ENCODE measurements at regions not wholly inside any gene's neighbourhood (a gene's known extent, or its start where the extent isn't known, plus 50 kb on each side); places are given as distances from the start of the nearest gene placed in this dataset.

DNA sequence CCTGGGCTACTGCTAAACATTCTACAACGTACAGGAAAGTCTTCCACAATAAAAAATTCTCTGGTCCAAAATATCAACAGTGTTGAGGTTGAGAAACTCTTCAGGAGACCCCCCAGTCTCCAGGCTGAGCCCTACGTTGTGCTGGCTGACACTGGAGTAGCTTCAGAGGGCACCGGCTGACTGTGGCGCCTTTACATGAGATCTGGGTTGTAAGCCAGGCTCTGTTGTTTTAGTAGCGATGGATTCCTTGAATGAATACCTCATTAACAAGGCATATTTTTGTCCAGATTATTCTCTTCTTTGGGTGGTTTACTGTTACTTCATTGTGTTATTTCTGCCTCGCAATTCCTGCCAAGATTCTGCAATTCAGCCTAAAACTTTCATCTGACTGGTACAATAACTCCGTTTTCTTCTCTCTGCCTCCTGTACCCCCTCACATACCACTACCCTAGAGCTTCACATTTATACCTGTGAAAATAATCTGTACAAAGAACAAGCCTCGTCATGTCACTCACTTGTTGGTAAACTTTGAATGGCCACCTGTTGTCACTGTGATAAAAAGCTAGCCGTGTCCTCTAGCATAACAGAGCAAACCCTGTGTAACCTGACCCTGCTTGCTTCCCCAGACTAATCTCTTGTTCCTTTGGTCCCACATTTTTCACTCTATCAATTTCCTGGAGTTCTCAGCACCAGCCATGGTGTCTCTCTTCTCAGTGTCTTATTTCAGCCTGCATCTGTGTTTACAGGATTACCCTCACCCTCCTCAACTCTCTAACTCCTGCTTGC lies 1476.1 kb upstream of the TENM3 start:
- 58% methylated on average over 7 of the region's 9 CpGs for WGBS

DNA sequence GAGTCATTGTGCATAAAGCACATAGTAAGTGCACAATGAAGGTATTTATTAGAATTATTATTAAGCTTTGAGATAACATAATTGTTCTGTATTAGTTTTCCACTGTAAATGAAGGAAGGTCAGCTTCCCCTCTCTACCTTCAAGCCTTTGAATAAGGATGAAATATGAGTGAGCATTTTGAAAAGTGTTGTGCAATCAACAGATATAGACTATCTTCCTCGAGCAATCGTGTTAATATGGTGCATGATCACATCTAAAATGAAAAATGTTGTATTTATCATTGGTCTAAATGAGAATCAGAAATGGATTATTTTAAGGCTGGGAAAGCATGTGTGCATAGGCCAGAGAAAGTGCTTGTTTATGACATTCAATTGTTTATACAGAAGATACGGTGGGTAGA lies 1474.6 kb upstream of the TENM3 start:
- Histone ChIP-seq H3K27me3 (ENCODE audit: control insufficient read depth in 1 of 2, insufficient read depth in 1 of 2, low read length in 2 of 2) (no peaks in the 10 kb centered on the region), H2AFZ (ENCODE audit: low read depth, low read length) (no peak overlapping the region), H4K91ac (ENCODE audit: low read length) (no peak overlapping the region), H2BK5ac (ENCODE audit: low read depth, low read length, poor library complexity, severe bottlenecking) (no peak overlapping the region), H3K4me1 (ENCODE audit: control insufficient read depth, insufficient read depth, low read depth, low read length) (no peaks in the 10 kb centered on the region), H3K4me2 (ENCODE audit: low read length, poor library complexity, severe bottlenecking) (no peak overlapping the region), H3K18ac (ENCODE audit: low read depth in 1 of 2, low read length in 2 of 2) (no peak overlapping the region), H3K36me3 (ENCODE audit: control insufficient read depth in 1 of 2, insufficient read depth in 2 of 2, low read depth in 1 of 2, low read length in 2 of 2) (no peaks in the 10 kb centered on the region), H2BK120ac (ENCODE audit: low read depth, low read length) (no peak overlapping the region), H3K9me3 (ENCODE audit: control insufficient read depth, low read length) (no peaks in the 10 kb centered on the region), H2BK12ac (ENCODE audit: low read length in 2 of 2) (no peak overlapping the region), H2AK5ac (ENCODE audit: low read length, severe bottlenecking) (no peak overlapping the region), H2BK15ac (ENCODE audit: low read depth, poor library complexity, severe bottlenecking) (no peak overlapping the region), H3K9ac (ENCODE audit: low read length) (no peak overlapping the region), H3K23ac (ENCODE audit: low read length in 2 of 2) (no peak overlapping the region), H3K4me3 (ENCODE audit: insufficient read depth in 1 of 2, low read depth in 1 of 2, low read length in 2 of 2) (no peak overlapping the region), H3K14ac (ENCODE audit: low read length in 2 of 2) (no peak overlapping the region), H3K79me1 (replicated peaks; ENCODE audit: low read length, poor library complexity, severe bottlenecking) (no peaks in the 10 kb centered on the region), H4K8ac (ENCODE audit: low read length) (no peak overlapping the region), H3K27ac (ENCODE audit: low read length, poor library complexity, severe bottlenecking) (no peak overlapping the region), H3K4ac (ENCODE audit: low read depth in 1 of 2, low read length in 2 of 2) (no peak overlapping the region)
- DNase-seq: no peak
- WGBS: 80% methylated on average over 3 of the region's 3 CpGs

More for the DNA sequence above, 1476.1 kb upstream of the TENM3 start:
- H3K4ac ChIP-seq (ENCODE audit: low read depth in 1 of 2, low read length in 2 of 2): no peak overlapping the region
- no peak overlapping the region for H4K91ac ChIP-seq (ENCODE audit: low read length)
- no peak overlapping the region for H2BK120ac ChIP-seq (ENCODE audit: low read depth, low read length)
- no peak overlapping the region for H3K4me2 ChIP-seq (ENCODE audit: low read length, poor library complexity, severe bottlenecking)
- H3K4me3 ChIP-seq (ENCODE audit: insufficient read depth in 1 of 2, low read depth in 1 of 2, low read length in 2 of 2): no peak overlapping the region
- H3K27me3 ChIP-seq (ENCODE audit: control insufficient read depth in 1 of 2, insufficient read depth in 1 of 2, low read length in 2 of 2): no peaks in the 10 kb centered on the region
- no peak overlapping the region for H3K23ac ChIP-seq (ENCODE audit: low read length in 2 of 2)
- no peak overlapping the region for H3K14ac ChIP-seq (ENCODE audit: low read length in 2 of 2)
- no peak overlapping the region for H3K18ac ChIP-seq (ENCODE audit: low read depth in 1 of 2, low read length in 2 of 2)
- H3K4me1 ChIP-seq (ENCODE audit: control insufficient read depth, insufficient read depth, low read depth, low read length): no peaks in the 10 kb centered on the region
- no peak overlapping the region for H3K9ac ChIP-seq (ENCODE audit: low read length)
- H4K8ac ChIP-seq (ENCODE audit: low read length): no peak overlapping the region
- no peaks in the 10 kb centered on the region for H3K36me3 ChIP-seq (ENCODE audit: control insufficient read depth in 1 of 2, insufficient read depth in 2 of 2, low read depth in 1 of 2, low read length in 2 of 2)
- H2BK5ac ChIP-seq (ENCODE audit: low read depth, low read length, poor library complexity, severe bottlenecking): no peak overlapping the region
- H2AFZ ChIP-seq (ENCODE audit: low read depth, low read length): no peak overlapping the region
- H2BK12ac ChIP-seq (ENCODE audit: low read length in 2 of 2): no peak overlapping the region
- no peak overlapping the region for H3K27ac ChIP-seq (ENCODE audit: low read length, poor library complexity, severe bottlenecking)
- no peak for DNase-seq
- H3K79me1 ChIP-seq (replicated peaks; ENCODE audit: low read length, poor library complexity, severe bottlenecking): no peaks in the 10 kb centered on the region
- no peaks in the 10 kb centered on the region for H3K9me3 ChIP-seq (ENCODE audit: control insufficient read depth, low read length)
- H2AK5ac ChIP-seq (ENCODE audit: low read length, severe bottlenecking): no peak overlapping the region
- H2BK15ac ChIP-seq (ENCODE audit: low read depth, poor library complexity, severe bottlenecking): no peak overlapping the region

DNA sequence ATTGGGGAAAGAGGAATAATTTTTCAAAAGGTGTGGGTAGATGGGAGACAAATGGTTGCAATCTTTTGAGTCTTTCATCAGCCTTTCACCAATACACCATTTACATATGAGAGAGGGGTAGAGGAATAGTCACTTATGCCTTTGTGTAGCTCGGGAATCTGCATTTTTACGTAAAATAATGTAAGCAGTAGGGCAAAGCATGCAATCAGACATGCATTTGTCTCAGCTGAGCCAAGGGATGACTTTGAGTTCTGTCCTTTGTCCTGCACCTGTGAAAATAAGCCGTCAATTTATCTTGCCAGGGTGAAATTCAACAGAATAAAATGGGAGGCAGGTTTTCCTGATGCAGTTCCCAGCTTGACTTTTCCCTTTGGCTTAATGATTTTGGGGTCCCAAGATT lies 1473.4 kb upstream of the TENM3 start:
- H3K14ac ChIP-seq (ENCODE audit: low read length in 2 of 2): no peak overlapping the region
- H3K23ac ChIP-seq (ENCODE audit: low read length in 2 of 2): no peak overlapping the region
- no peak overlapping the region for H2BK15ac ChIP-seq (ENCODE audit: low read depth, poor library complexity, severe bottlenecking)
- H2BK12ac ChIP-seq (ENCODE audit: low read length in 2 of 2): no peak overlapping the region
- H3K4me3 ChIP-seq (ENCODE audit: insufficient read depth in 1 of 2, low read depth in 1 of 2, low read length in 2 of 2): no peak overlapping the region
- H3K9ac ChIP-seq (ENCODE audit: low read length): no peak overlapping the region
- no peak overlapping the region for H3K27ac ChIP-seq (ENCODE audit: low read length, poor library complexity, severe bottlenecking)
- no peaks in the 10 kb centered on the region for H3K79me1 ChIP-seq (replicated peaks; ENCODE audit: low read length, poor library complexity, severe bottlenecking)
- H4K91ac ChIP-seq (ENCODE audit: low read length): no peak overlapping the region
- H2AK5ac ChIP-seq (ENCODE audit: low read length, severe bottlenecking): no peak overlapping the region
- H3K4ac ChIP-seq (ENCODE audit: low read depth in 1 of 2, low read length in 2 of 2): no peak overlapping the region
- H2BK120ac ChIP-seq (ENCODE audit: low read depth, low read length): no peak overlapping the region
- no peak overlapping the region for H3K4me2 ChIP-seq (ENCODE audit: low read length, poor library complexity, severe bottlenecking)
- H3K36me3 ChIP-seq (ENCODE audit: control insufficient read depth in 1 of 2, insufficient read depth in 2 of 2, low read depth in 1 of 2, low read length in 2 of 2): no peaks in the 10 kb centered on the region
- no peak overlapping the region for H2AFZ ChIP-seq (ENCODE audit: low read depth, low read length)
- H4K8ac ChIP-seq (ENCODE audit: low read length): no peak overlapping the region
- no peak overlapping the region for H2BK5ac ChIP-seq (ENCODE audit: low read depth, low read length, poor library complexity, severe bottlenecking)
- 85% methylated on average over 3 of the region's 3 CpGs for WGBS
- no peak overlapping the region for H3K18ac ChIP-seq (ENCODE audit: low read depth in 1 of 2, low read length in 2 of 2)
- H3K4me1 ChIP-seq (ENCODE audit: control insufficient read depth, insufficient read depth, low read depth, low read length): no peaks in the 10 kb centered on the region
- H3K27me3 ChIP-seq (ENCODE audit: control insufficient read depth in 1 of 2, insufficient read depth in 1 of 2, low read length in 2 of 2): no peaks in the 10 kb centered on the region
- DNase-seq: no peak
- peaks cover 5% of the 10 kb centered on the region for H3K9me3 ChIP-seq (ENCODE audit: control insufficient read depth, low read length)

DNA sequence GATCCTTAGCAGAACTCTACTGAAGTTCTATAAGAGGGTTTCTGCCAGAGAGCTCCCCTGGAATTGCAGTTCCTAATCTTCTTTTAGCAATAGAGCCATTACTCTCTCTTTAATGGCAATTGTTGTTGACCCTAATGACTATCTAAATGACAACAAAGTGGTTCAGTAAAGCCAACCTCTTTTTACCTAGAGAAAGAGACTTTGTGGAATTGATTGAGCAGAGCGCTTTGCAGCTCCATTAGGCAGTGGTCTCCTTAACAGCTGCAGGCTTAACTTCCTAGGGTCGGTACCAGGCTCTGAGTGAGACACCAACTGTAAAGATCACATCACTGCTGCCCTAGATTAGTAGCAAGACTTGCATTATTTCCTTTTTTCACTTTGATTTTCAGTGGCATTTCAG lies 1472.9 kb upstream of the TENM3 start:
- Histone ChIP-seq H4K91ac (ENCODE audit: low read length) (no peak overlapping the region), H3K4me3 (ENCODE audit: insufficient read depth in 1 of 2, low read depth in 1 of 2, low read length in 2 of 2) (no peak overlapping the region), H3K4me2 (ENCODE audit: low read length, poor library complexity, severe bottlenecking) (no peak overlapping the region), H3K79me1 (replicated peaks; ENCODE audit: low read length, poor library complexity, severe bottlenecking) (no peaks in the 10 kb centered on the region), H3K9ac (ENCODE audit: low read length) (no peak overlapping the region), H2BK15ac (ENCODE audit: low read depth, poor library complexity, severe bottlenecking) (no peak overlapping the region), H3K27me3 (ENCODE audit: control insufficient read depth in 1 of 2, insufficient read depth in 1 of 2, low read length in 2 of 2) (no peaks in the 10 kb centered on the region), H3K23ac (ENCODE audit: low read length in 2 of 2) (no peak overlapping the region), H3K4me1 (ENCODE audit: control insufficient read depth, insufficient read depth, low read depth, low read length) (no peaks in the 10 kb centered on the region), H3K27ac (ENCODE audit: low read length, poor library complexity, severe bottlenecking) (no peak overlapping the region), H2BK5ac (ENCODE audit: low read depth, low read length, poor library complexity, severe bottlenecking) (no peak overlapping the region), H3K14ac (ENCODE audit: low read length in 2 of 2) (no peak overlapping the region), H2BK12ac (ENCODE audit: low read length in 2 of 2) (no peak overlapping the region), H3K9me3 (ENCODE audit: control insufficient read depth, low read length) (peaks cover 5% of the 10 kb centered on the region), H2AK5ac (ENCODE audit: low read length, severe bottlenecking) (no peak overlapping the region), H2BK120ac (ENCODE audit: low read depth, low read length) (no peak overlapping the region), H2AFZ (ENCODE audit: low read depth, low read length) (no peak overlapping the region), H3K36me3 (ENCODE audit: control insufficient read depth in 1 of 2, insufficient read depth in 2 of 2, low read depth in 1 of 2, low read length in 2 of 2) (no peaks in the 10 kb centered on the region), H4K8ac (ENCODE audit: low read length) (no peak overlapping the region), H3K18ac (ENCODE audit: low read depth in 1 of 2, low read length in 2 of 2) (no peak overlapping the region), H3K4ac (ENCODE audit: low read depth in 1 of 2, low read length in 2 of 2) (no peak overlapping the region)
- DNase-seq: no peak
- WGBS: 46% methylated on average over 2 of the region's 2 CpGs

All from mesenchymal stem cell (in vitro differentiated cells and primary cell).